HG03378 (cell line): ENCODE measurements at regions not wholly inside any gene's neighbourhood (a gene's known extent, or its start where the extent isn't known, plus 50 kb on each side); places are given as distances from the start of the nearest gene placed in this dataset.
"Not testable (repeated sequence)": the region's sequence is repeated elsewhere in the genome, so short reads cannot be mapped to it uniquely, and the experiment has no call there.

ENCODE experiments used
- ATAC-seq: cut with Tn5 transposase; IDR thresholded peaks from one replicate; pipeline ENCODE4 v1.9.1; 2021; ENCODE audit warnings: mild to moderate bottlenecking, moderate library complexity; ENCODE audit not compliant: unreplicated experiment

DNA sequence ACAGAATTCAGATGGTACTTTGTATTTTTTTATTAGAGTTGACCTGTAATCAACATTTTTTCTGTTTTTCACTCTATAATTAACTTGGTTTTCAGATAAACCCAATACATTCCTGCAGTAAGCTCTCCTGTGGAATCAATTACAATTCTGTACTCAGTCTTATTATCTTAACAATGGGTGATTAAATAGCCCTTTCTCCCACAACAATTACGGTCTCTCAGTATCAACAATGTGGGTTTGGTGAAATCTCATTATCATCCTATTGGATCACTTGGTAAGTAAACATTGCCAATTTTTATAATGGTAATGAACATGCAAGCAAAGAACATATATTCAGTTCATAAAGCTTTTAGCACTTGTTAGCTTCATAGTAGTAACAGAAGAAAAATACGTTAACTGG is 438.9 kb upstream of the EPHA7 start:
- no peak for ATAC-seq

DNA sequence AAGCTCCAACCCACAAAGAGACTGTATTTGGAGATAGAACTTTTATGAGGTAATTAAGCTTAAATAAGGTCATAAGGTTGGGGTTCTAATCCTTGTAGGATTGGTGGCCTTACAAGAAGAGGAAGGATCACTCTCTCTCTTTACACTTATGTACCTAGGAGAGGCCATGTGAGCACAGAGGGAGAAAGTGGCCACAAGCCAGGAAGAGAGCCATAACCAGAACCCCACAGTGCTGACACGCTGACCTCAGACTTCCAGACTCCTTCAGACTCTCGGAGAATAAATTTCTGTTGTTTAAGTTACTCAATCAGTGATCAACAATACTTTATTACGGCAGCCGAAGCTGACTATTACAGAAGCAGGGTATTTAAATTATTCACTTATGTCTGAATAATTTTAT is 430.5 kb upstream of the EPHA7 start:
- no peak for ATAC-seq

DNA sequence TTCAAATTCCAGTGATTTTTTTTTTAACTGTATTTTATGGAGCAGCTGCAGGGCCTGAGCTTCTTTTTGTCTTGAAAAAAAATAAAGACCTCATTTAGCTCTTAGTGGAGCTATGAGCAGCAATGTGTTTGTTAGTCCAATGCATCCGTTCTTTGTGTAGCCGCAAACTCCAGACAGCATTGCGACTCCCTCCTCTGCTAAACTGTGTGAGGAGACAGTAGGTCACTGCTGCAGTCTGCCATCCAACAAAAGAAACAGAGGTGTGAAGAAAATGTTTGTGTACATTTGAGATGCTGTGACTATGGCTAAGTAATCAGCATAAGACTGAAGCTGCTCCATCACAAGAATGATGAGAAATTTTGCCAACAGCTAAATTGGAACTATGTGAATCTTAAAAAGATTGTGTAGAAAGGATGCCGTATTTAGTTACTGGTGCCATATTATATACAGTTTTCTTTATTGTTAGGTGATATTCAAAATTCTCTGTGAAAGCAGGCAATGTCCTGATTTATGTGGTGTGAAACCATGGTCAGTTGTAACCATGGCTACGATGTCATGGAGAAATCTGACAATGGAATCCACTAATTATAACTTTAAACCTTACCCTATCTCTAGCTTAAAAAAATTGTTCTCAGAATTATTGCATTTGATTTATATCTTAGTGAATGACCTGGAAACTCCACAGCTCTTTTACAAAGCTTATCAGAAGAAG is 428.8 kb upstream of the EPHA7 start:
- no peak for ATAC-seq

DNA sequence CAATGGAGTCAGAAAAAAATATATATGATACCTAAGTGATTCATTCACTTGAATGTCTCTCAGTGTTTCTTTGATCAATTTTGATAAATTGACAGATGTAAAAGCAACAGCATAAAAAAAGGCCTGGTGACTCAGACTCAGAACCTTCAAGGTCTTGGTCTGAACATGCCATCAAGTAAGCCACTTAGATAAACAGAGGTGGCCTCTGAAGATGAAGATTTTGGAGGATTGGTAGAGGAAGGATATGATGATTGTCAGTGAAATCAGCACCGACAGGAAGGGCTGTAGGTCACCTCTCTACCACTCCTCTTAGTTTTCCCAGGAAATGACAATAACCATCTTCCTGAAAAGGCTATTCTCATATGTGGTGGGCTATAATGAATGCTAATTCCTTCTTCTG is 422.8 kb upstream of the EPHA7 start:
- ATAC-seq, result no peak

DNA sequence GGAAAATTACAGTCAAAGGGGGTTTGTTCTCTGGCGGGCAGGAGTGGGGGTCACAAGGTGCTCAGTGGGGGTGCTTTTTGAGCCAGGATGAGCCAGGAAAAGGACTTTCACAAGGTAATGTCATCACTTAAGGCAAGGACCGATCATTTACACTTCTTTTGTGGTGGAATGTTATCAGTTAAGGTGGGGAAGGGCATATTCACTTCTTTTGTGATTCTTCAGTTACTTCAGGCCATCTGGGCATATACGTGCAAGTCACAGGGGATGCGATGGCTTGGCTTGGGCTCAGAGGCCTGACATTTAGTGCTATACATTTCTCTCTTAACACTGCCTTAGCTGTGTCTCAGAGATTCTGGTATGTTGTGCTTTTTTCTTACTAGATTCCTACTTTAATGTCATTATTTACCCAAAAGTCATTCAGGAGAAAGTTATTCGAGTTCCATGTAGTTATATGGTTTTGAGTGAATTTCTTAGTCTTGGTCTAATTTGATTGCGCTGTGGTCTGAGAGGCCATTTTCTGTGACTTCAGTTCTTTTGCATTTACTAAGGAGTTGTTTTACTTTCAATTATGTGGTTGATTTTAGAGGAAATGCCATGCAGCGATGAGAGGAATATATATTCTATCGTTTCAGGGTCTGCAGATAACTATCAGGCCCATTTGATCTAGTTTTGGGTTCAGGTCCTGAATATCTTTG is 416.2 kb upstream of the EPHA7 start:
- ATAC-seq, result not testable (repeated sequence)

DNA sequence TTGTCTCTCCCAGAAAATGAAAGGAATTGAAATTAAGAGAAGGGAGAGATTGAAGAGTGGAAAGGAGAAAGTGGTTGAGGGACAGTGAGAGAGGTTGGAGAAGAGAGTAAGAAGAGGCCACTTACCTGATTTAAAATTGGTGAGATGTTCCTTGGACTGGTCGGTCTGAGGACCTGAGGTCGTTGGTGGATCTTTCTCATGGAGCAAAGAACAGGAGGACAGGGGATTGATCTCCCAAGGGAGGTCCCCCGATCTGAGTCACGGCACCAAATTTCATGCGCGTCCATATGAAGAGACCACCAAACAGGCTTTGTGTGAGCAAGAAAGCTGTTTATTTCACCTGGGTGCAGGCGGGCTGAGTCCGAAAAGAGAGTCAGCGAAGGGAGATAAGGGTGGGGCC is 415.7 kb upstream of the EPHA7 start:
- not testable (repeated sequence) for ATAC-seq

DNA sequence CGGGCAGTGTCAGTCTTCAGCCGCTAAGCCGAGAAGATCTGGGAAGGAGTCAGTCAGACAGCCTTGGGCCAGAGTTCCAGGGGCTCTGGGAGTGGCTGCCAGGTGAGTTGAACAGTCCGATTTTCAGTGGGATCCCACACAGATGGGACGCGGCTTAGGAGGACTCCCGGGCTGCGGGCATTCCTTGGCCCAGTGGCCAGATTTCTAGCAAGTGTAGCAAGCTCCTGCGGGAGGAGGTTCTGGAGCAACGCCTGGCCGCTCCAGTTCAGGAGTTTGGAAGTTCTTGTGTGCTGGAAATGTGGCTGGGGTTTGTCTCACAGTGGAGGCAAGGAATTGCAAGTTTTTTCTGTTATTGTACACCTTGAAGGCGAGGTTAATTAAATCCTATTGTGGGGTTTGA is 414.0 kb upstream of the EPHA7 start:
- ATAC-seq, result not testable (repeated sequence)

DNA sequence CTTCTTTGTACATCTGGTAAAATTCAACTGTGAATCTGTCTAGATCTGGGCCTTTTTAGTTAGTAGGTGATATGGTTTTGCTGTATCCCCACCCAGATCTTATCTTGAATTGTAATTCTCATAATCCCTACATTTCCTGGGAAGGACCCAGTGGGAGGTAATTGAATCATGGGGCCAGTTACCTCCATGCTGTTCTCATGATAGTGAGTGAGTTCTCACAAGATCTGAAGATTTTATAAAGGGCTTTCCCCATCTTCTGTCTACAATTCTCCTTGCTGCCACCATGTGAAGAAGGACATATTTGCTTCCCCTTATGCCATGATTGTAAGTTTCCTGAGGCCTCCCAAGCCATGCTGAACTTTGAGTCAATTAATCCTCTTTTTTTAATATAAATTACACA is 410.4 kb upstream of the EPHA7 start:
- not testable (repeated sequence) for ATAC-seq

DNA sequence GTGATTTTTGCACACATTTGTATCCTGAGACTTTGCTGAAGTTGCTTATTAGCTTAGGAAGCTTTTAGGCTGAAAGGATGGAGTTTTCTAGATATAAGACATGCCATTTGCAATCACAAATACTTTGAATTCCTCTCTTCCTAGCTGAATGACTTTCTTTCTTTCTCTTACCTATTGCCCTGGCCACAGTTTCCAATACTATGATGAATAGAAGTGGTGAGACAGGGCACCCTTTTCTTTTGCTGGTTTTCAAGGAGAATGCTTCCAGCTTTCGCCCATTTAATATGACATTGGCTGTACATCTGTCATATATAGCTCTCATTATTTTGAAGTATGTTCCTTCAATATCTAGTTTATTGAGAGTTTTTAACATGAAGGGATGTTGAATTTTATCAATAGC is 409.6 kb upstream of the EPHA7 start:
- no peak for ATAC-seq

DNA sequence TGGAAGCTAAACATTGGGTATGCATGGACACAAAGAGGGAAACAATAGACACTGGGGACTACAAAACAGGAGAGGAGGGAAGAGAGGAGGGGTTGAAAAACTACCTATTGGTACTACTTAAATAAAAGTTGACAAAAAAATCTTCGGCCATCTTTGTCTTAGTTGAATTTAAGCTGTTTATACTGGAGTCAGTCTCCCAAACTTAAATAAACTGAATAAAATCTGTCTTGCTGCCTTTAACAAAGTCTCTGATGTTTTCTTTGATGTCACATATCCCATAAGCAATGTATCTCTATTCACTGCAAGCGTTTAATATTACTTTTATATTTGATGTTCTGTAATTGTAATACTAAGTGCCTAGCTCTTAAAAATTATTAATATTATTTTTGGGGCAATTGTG is 409.2 kb upstream of the EPHA7 start:
- no peak for ATAC-seq

DNA sequence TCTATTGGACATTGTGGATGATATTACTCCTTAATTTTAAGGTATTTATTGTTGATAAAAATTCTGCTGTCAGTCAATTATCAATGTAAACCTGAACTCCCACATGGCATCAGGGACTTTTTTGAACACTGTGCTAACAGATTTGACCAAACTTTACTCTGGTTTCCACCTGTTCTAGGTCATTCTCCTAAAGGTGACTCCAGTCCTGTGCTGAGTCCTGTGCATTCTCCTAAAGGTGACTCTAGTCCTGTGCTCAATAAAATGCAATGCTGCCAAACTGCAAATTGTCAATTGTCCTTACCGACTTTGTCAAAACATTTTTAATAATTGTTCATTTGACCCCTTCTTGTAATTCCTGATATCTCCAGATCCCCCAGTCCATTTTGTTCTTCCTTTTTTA is 408.4 kb upstream of the EPHA7 start:
- no peak for ATAC-seq

DNA sequence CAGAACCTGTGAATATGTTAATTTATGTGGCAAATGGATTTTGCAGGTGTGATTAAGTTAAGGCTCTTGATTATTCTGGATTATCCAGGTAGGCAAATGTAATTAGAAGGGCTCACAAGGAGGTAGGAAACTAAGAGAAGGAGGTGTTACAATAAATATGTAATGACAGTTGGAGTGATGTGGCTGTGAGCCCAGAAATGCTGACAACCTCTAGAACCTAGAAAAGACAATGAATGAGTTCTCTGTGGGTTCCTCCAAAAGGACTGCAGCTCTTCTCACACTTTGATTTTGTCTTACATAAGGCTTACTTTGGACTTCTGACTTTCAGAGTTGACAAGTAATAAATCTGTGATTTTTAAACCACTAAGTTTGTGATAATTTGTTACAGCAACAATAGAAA is 406.6 kb upstream of the EPHA7 start:
- no peak for ATAC-seq

DNA sequence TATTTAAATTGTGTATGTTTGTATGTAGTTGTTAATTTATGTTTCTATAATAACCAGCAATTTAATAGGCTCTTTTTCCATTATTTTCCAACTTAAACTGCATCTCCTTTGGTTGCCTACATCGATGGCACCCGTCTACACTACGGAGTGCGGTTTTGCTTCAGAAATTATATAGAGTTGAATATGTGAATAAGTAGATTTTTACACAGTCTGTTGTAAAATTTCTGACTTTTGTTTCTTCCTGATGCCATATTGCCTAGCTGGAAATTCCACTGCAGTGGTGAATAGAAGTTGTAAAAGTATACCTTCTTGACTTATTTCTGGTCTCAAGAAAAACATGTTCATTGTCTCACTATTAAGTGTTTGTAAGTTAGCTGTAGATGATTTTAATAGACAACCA is 404.1 kb upstream of the EPHA7 start:
- no peak for ATAC-seq

DNA sequence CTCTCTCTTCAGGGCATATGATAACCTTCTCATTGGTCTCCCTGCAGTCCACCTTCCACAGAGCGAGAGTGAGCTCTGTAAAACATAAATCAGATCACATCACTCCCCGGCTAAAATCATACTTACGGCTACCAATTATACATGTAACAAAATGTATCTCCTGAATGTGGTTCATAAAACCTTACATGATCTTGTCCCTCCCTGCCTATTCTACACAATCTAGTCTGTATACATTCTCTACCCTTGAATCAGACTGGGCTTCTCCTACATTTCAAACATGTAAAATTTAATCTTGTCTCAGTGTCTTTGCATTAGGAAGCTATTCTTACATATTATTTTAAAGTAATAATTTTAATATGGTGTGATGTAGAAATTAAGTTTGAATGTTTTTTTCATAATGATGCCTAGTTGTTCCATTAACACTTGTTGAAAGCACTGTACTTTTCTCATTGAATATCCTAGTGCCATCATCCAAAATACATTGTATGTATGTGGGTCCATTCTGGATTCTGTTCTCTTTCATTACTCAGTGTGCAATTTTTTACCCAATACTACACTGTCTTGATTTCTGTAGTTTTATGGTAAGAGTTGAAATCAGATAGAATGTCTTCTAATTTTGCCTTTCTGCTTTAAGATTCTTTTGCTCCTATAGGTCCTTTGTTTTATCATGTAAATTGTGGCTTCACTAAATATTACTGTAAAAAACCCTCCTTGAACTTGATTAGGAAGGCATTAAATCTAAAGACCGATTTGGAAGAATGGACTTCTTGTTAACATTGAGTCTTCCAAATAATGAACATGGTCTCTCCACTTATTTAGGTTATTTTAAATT is 403.3 kb upstream of the EPHA7 start:
- ATAC-seq, result no peak

DNA sequence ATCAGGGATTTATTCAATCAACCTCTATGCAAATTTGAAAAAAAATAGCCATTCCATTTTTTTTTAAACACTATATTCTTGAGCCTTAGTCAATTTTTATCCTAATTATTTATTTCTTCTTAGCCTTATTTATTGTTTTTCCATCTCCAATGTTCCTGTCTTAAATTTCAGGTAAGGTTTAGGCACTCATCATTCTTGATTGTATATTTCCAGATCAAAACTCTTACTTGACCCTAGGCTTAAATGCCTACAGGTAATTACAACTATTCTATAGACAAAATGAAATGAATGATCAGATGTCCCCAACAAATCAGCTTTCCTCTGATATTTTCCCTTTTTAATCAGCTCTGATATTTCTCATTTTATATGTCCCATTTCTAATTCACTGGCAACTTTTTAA is 402.6 kb upstream of the EPHA7 start:
- no peak for ATAC-seq

DNA sequence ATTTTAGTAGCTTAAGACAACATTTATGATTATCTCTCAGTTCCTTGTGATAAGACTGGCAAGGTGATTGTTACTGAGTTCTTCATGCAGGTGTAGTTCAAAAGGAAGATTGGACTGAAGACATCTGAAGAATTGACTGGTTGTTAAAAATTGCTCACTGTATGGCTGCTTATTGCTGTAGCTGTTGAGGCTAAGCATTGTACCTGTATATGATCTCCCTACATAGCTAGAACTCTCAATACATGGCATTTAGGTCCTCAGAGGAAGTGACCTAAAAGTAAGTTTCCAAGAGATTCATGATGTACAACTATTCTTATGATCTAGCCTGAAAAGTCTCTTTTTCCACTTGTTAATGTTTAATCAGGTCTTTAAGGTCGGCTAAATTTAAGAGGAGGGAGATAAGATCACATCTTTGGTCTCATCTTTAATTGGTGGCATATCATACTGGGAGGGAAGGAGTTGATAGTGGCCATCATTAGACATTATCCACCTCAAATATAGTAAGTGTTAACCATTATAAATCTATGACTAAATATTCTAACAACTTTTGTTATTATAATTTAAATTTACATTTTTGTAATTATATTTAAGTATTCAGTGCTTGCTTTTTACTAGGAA is 401.2 kb upstream of the EPHA7 start:
- ATAC-seq, result no peak

DNA sequence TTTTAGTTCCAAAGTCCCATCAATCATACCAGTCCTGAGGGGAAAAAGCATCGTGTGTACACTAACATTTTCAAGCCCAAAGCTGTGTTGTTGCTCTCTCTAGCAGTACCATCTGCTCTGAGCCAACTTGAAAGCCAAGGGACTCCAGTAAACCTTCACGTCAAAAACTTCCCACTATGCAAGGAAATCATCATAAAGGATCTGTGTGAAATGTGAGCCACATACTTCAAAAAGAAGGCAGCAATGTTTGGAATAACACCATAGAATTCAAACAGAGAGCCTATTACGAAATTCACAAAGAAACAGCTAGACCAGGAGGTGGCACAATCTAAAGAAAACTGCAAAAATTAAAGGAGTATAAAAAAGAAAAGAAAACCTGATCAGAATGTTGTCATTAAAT is 399.8 kb upstream of the EPHA7 start:
- ATAC-seq, result no peak

DNA sequence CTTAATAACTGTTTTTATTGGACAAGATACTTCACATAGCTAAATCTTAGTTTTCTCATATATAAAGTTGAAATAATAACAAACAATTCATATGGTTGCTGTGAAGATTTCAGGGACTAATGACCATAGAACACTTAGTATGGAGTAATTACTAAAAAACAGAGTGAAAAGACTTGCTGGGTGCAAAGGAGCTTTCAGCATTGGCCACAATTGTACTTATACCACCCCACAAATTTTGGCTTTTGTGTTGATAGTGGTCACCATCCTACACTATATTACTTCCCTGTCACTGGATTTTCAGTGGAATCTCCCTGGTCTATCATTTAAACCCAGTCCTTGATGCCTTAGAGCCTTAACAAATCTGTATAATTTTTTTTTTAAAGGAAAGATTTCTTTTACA is 398.6 kb upstream of the EPHA7 start:
- ATAC-seq, result no peak

DNA sequence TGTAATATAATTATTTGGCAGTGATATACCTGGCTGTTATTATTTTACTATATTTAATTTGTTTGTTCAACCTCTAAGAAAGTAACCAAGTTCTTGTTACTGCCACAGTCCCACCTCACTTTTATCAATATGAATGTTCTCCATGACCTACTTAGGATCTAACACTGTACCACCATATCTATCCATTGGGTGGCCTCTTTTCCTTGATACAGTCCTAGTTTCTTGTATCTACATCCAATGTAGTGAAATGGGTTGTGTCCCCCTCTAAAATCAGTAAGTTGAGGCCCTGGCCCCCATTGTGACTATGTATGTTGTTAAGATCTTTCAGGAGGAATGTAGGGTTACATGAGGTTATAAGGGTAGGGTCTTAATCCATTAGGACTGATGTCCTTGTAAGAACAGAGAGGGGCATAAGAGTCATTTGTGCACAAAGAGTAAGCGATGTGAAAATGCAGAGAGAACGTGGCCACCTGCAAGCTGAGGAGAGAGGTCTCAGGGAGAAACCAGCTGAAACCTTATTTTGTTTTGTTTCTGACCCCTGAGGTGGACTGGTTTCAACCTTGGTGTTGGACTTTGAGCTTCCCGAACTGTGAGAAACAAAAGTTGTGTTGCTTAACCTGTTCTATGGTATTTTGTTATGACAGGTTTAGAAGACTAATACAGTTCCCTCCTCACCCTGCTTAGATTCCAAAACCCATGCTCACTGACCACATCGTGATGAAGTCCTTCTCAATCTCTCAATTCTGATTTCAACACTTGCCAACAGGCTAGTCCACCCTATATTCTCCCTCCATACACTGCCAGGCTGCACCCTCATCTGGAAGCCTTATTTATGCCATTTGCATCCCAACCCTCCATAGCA is 387.3 kb upstream of the EPHA7 start:
- ATAC-seq, result no peak

DNA sequence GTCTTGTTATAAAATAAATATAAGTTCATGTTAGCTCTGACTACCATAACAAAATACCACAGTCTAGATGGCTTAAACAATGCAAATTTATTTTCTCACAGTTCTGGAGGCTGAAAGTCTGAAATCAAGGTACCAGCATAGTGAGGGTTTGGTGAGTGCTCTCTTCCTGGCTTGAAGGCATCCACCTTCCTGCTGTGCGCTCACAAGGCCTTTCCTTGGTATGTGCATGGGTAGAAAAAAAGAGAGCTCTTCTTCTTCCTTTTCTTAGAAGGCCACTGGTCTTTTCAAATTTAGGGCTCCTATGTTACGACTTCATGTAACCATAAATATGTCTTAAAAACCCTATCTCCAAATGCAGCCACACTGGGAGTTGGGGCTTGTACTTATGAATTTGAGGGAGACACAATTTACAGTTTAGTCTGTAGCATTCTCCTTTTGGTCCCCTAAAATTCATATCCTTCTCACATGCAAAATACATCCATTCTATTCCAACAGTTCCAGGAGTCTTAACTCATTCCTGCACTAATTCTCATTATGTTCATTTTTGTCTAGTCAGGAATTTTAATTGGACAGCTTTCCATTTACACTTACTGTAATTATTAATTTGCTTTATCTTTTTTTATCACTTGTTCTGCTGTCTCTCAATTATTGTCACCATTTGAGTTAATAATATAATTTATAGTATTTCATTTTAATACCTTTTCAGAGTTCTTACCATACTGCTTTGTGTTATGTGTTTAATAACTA is 381.9 kb upstream of the EPHA7 start:
- no peak for ATAC-seq
